PC-3 (cell line): ENCODE measurements at regions not wholly inside any gene's neighbourhood (a gene's known extent, or its start where the extent isn't known, plus 50 kb on each side); places are given as distances from the start of the nearest gene placed in this dataset.

Experiments used
- EZH2phosphoT487 ChIP-seq: fragments of 300-600 bp; sonication (generic); IDR thresholded peaks from 2 replicates; pipeline ENCODE4 v1.6.1; 2018; ENCODE audit warnings: mild to moderate bottlenecking, antibody characterized with exemption, low read length, borderline replicate concordance
- TF ChIP-seq, protein P1 (sequence below): fragments of 300-600 bp; sonication (generic); conservative IDR thresholded peaks from 2 replicates; pipeline ENCODE4 v1.5.1; 2017; ENCODE audit warnings: antibody characterized with exemption, low read depth, mild to moderate bottlenecking, low read length

DNA sequence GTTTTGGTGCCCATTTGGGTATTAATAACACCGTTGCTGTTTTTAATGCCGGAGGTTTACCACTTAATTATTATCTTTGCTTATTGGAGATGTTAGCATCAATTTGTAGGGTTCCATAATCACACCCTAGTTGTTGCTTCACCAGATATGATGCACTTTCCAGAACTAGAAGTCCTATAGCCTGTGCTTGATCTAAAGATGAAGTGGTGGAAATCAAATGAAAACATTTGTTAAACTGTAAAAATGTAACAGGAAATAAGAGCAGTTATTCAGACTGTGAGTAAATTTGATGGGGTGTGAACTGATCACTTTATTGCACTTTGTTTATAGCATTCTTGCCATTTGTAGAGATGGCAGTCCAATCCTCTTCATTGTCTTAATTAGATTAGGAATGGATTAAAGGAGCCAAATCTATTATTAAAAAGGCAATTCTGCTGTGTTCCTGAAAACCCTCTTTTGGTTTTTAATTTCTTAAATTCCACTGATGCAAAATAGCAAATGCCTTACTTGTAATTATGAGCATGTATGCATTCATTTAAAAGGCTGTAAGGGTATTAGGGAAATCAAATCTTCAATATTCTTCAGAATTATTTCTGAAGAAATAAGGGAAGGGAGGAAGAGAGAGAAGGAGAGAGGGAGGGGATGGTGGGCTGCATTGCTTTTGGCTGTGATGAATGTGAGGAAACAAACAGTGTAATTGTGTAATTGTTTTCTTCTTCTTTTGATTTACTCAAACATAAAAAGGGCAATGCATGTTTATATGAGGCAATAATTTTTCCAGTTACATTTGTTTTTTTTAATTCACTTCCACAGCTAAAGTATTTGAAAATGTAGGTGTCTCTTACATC, 675.2 kb upstream of the WWC1 start:
- TF ChIP-seq, protein P1, sequence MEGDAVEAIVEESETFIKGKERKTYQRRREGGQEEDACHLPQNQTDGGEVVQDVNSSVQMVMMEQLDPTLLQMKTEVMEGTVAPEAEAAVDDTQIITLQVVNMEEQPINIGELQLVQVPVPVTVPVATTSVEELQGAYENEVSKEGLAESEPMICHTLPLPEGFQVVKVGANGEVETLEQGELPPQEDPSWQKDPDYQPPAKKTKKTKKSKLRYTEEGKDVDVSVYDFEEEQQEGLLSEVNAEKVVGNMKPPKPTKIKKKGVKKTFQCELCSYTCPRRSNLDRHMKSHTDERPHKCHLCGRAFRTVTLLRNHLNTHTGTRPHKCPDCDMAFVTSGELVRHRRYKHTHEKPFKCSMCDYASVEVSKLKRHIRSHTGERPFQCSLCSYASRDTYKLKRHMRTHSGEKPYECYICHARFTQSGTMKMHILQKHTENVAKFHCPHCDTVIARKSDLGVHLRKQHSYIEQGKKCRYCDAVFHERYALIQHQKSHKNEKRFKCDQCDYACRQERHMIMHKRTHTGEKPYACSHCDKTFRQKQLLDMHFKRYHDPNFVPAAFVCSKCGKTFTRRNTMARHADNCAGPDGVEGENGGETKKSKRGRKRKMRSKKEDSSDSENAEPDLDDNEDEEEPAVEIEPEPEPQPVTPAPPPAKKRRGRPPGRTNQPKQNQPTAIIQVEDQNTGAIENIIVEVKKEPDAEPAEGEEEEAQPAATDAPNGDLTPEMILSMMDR = no peak
- no peak for TF ChIP-seq EZH2phosphoT487
